H7 (cell line): ENCODE measurements at regions not wholly inside any gene's neighbourhood (a gene's known extent, or its start where the extent isn't known, plus 50 kb on each side); places are given as distances from the start of the nearest gene placed in this dataset.

Experiments used
- DNase-seq: peaks from one replicate; pipeline ENCODE4 v3.0.0; 2012
- H3K27me3 ChIP-seq: 2 replicates; pipeline ENCODE4 v1.6.0; 2011; ENCODE audit warnings: mild to moderate bottlenecking, low read length; ENCODE audit not compliant: control insufficient read depth, insufficient read depth
- H3K36me3 ChIP-seq: replicated peaks from 2 replicates; pipeline ENCODE4 v1.5.1; 2011; ENCODE audit warnings: low read length; ENCODE audit not compliant: control insufficient read depth, insufficient read depth
- H3K4me3 ChIP-seq: 2 replicates; pipeline ENCODE4 v1.5.1; 2011; ENCODE audit warnings: low read depth, mild to moderate bottlenecking, control low read depth, low read length, moderate library complexity; ENCODE audit not compliant: insufficient read depth

DNA sequence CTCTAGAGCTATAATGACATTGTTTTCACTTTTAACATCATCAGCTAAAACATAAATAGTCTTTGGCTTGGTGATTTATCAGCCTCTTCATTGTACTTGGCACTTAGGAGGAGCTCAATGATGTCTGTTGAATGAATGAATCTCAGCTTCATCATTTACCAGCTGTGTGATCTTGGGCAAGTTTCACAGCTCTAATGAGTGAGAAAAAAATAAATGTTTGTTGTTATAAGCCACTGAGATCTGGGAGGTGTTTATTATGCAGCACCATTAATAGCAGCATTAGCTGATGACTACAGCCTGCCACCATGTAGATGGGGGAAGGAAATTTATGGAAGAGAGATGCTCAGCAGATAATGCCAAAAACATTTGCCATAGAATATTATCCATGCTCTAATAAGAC is 63.6 kb upstream of the C1QTNF7 start:
- no peak for DNase-seq
- H3K4me3 ChIP-seq = no peak overlapping the region
- H3K36me3 ChIP-seq = no peaks in the 10 kb centered on the region
- H3K27me3 ChIP-seq = no peaks in the 10 kb centered on the region

DNA sequence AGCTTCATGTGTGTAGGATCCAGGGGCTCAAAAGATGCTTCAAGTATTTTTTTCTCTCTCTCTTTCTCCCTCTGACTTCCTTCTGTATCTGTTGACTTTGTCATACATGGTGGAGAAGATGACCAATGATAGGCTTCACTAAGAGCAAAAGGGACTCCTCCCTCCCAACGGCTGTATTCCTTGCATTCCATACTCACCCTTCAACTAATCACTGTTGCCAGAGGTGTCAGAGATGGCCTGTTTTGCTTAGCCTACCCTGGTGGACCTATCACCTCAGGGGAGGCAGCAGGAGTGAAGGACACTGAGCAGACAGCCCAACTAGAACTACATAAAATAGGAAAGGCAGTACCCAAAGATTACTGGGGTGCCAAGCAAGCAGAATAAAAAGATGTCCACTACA is 62.2 kb upstream of the C1QTNF7 start:
- Histone ChIP-seq H3K36me3 (no peaks in the 10 kb centered on the region), H3K27me3 (no peaks in the 10 kb centered on the region), H3K4me3 (no peak overlapping the region)
- no peak for DNase-seq

DNA sequence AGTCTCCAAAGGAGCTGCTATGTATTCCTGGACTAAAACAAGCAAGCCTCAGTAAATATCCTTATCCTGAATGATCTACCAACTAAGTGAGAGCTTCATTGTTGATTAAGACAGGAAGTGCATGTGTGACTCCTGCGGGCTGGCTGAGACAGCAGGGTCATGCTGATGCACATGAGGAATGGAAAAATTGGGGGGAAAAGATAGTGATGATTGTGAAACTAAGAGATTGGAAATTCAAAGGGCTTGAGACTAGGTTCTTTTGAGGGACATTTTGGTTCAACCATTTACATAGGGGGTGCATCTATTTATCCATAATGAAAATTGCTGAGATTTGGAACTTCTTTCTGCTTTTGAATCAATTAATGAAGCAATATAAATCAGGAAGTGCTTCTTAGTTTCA is 61.1 kb upstream of the C1QTNF7 start:
- no peaks in the 10 kb centered on the region for H3K36me3 ChIP-seq
- DNase-seq = no peak
- no peaks in the 10 kb centered on the region for H3K27me3 ChIP-seq
- H3K4me3 ChIP-seq = no peak overlapping the region

DNA sequence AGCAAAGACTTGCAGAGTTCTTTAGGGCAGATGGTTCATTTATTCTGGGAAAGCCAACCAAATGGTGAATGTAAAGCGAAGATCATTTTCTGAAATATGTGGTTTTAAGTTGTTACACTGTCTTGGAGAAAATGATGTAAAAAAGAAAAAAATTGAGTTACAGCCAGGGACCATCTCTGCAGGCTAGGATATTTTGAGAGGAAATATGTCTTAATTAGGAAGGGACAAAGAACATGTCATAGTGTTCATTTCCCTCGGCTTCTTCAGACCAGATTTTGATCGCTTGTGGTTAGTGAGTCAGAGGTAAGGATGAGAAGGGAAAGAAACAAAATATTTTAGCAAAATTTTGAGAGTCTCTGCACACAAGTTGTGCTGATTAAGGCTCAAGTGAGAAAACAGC is 59.0 kb upstream of the C1QTNF7 start:
- Histone ChIP-seq H3K36me3 (no peaks in the 10 kb centered on the region), H3K4me3 (no peak overlapping the region), H3K27me3 (no peaks in the 10 kb centered on the region)
- DNase-seq = no peak

DNA sequence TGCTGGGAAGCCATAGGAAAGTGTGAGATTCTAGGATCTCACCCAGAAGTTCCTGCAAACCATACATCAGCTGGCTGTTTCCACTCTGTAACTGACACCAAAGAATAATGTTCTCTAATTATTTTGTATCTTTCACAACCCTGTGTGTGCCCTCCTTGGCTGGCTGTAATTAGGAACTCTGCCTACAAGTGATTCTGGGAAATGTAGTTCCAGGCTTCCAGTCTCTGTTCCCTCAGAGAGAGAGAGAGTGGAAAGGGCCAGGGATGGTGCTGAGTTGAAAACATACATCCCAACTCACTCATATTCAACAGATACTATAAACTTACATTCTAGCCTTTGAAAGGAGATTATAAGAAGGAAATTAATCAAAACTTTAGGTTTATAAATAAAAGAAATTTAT is 57.5 kb upstream of the C1QTNF7 start:
- Histone ChIP-seq H3K27me3 (no peaks in the 10 kb centered on the region), H3K4me3 (no peak overlapping the region), H3K36me3 (no peaks in the 10 kb centered on the region)
- DNase-seq = no peak

DNA sequence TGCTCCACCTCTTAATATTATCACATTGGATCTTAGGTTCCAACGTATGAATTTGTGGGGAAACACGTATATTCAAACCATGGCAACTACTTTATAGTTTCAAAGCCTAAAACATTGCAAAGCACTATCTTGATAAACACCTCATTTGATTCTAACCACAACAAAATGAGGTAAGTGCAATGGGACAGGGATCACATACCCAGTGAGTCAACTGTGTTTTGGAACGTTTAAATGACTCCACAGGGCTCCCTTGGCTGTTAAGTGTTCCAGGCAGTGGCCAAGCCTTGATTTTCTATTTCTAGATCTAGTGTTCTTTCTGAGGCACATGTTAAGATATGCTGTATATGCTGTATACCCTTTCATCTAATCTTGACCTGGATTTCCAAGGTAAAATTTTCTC is 54.5 kb upstream of the C1QTNF7 start:
- Histone ChIP-seq H3K36me3 (no peaks in the 10 kb centered on the region), H3K27me3 (no peaks in the 10 kb centered on the region), H3K4me3 (no peak overlapping the region)
- DNase-seq = no peak

DNA sequence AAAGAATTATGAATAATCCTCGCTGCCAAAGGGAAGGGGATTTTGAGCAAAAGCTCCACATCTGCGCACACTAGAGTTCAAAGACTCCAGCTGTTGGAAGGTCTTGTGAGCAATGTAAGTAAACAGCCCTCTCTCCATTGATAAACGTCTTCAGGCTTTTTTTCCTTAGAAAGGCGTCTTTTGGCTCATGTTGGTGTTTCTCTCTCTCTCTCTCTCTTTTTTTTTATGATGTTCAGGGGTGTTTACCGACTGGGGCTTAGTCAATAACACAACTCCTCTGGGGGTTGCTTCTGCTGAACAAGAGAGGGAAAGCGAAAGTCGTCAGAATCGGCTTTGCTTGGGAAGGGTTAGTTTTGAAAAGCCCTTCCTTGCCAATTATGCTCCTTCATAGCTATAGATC is 53.2 kb upstream of the C1QTNF7 start:
- no peak for DNase-seq
- H3K4me3 ChIP-seq = no peak overlapping the region
- no peaks in the 10 kb centered on the region for H3K27me3 ChIP-seq
- no peaks in the 10 kb centered on the region for H3K36me3 ChIP-seq

DNA sequence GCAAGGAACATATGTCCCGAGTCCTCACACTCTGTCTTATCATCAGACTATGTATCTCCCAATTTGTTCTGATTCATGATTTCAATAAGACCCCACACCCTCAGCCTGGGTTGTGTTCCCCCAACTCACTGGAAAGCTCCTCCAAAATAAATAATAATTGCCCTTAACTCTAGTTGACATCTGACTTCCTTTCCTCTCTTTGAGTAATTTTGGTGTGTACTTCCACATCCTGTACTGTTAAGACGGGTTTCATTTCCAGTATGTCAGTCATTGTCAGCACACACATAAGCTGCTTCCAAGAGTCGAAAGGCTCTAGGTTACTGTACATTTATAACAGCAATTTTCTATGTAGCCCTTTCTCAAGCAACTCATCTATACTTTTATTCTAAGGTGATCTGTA is 52.2 kb upstream of the C1QTNF7 start:
- Histone ChIP-seq H3K4me3 (no peak overlapping the region), H3K36me3 (no peaks in the 10 kb centered on the region), H3K27me3 (no peaks in the 10 kb centered on the region)
- no peak for DNase-seq

DNA sequence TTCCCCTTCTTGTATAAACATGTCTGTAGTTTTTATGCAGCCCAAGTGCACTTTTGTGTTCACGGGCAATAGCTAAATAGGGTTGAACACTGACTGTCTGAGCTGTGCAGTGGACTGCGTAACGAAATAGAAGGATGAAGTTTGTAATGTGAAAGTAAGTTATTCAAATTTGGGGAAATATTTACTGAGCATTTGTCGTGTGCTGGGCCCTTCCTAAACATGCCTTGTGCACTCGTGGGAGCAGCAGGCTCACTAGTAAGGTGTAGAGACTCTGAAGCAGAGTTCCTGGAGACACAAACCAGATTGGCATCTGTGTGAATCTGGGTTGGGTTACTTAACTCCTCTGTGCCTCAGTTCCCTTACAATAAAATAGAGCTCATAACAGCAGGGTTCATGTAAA is 51.7 kb upstream of the C1QTNF7 start:
- H3K36me3 ChIP-seq = no peaks in the 10 kb centered on the region
- DNase-seq = no peak
- H3K4me3 ChIP-seq = no peak overlapping the region
- no peaks in the 10 kb centered on the region for H3K27me3 ChIP-seq

DNA sequence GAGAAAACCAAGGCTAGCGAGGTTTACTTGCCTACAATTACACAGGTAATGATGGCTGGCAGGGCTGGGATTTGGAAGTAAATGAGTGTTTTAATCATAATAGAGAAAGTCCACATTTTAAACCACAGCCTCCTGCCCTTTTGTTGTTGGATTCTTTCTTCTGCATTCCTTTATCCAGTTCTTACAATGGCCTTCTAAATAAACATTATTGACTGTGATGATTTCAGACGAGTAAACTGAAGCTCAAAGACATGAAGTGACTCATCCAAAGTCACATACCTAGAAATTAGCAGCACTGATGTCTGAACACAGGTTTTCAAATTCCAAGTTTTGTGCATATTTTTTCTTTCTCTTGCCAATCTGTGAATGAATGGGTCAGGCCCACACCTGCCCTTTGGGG is 51.2 kb upstream of the C1QTNF7 start:
- no peak for DNase-seq
- Histone ChIP-seq H3K4me3 (no peak overlapping the region), H3K27me3 (no peaks in the 10 kb centered on the region), H3K36me3 (no peaks in the 10 kb centered on the region)
